ENCODE measurements at regions not wholly inside any gene's neighbourhood (a gene's known extent, or its start where the extent isn't known, plus 50 kb on each side); places are given as distances from the start of the nearest gene placed in this dataset.

- TF ChIP-seq REST (IDR thresholded peaks at IDR 0.05; ENCODE audit: low read depth), result no peak
These were observed 719.7 kb upstream of the MARCKS start (continued) for GRCh38 chr6:113137426-113137825.

GRCh38 chr6:113140721-113141120 lies 716.4 kb upstream of the MARCKS start:
- Histone ChIP-seq H3K9me2 (ENCODE audit: insufficient read depth) (no peaks in the 10 kb centered on the region), H3K4me2 (ENCODE audit: low read length) (no peak overlapping the region), H3K27me3 (ENCODE audit: insufficient read depth, low read length) (no peaks in the 10 kb centered on the region), H2AFZ (ENCODE audit: low read depth, low read length, poor library complexity, severe bottlenecking) (no peak overlapping the region), H3K36me3 (ENCODE audit: control insufficient read depth in 1 of 2, insufficient read depth in 2 of 2, low read length in 2 of 2) (no peaks in the 10 kb centered on the region), H3K4me1 (ENCODE audit: control insufficient read depth in 1 of 2, insufficient read depth in 2 of 2, low read length in 2 of 2) (no peaks in the 10 kb centered on the region), H3K9ac (ENCODE audit: low read length) (no peak overlapping the region), H3K27ac (ENCODE audit: low read depth, low read length) (no peak overlapping the region), H3K4me3 (replicated peaks in 1 of 2; ENCODE audit: low read depth in 1 of 2, low read length in 2 of 2) (no peak overlapping the region), H4K20me1 (ENCODE audit: insufficient read depth) (no peaks in the 10 kb centered on the region), H3K9me3 (ENCODE audit: control insufficient read depth in 1 of 2, insufficient read depth in 1 of 2, low read depth in 1 of 2, low read length in 2 of 2) (no peaks in the 10 kb centered on the region), H3K79me2 (ENCODE audit: insufficient read depth, low read length) (no peaks in the 10 kb centered on the region)
- ATAC-seq (no peak), DNase-seq (ENCODE audit: low read depth, low spot score) (no peak)
- intact Hi-C loops (cut with micrococcal nuclease), result no loop called here
- CTCF ChIA-PET, result no interaction called here
- RAD21 ChIA-PET (ENCODE audit: low non-redundant PET in 1 of 2, low total read pairs in 2 of 2, uncharacterized antibody in 2 of 2, unreplicated experiment in 2 of 2), result no interaction called here
- POLR2A ChIA-PET, result no interaction called here
- TF ChIP-seq TCF7L2 (IDR thresholded peaks at IDR 0.05; ENCODE audit: borderline replicate concordance, extremely low read depth, insufficient read depth, insufficient read length) (no peak), REST (IDR thresholded peaks at IDR 0.05; ENCODE audit: low read depth) (no peak), CBX3 (IDR thresholded peaks at IDR 0.05; ENCODE audit: low read depth) (no peak), YY1 (IDR thresholded peaks at IDR 0.05; ENCODE audit: extremely low read depth, insufficient replicate concordance, low read depth, low read length) (no peak), FOSL1 (IDR thresholded peaks at IDR 0.05; ENCODE audit: low read depth) (no peak), EGR1 (IDR thresholded peaks at IDR 0.05; ENCODE audit: low read depth) (no peak), ZNF274 (IDR thresholded peaks at IDR 0.05; ENCODE audit: low read depth, low read length) (no peak), CTCF (IDR thresholded peaks at IDR 0.05 in 2 of 3, conservative IDR thresholded peaks at IDR 0.05 in 1 of 3; ENCODE audit: borderline replicate concordance in 1 of 3, insufficient read depth in 1 of 3, low read depth in 2 of 3, low read length in 2 of 3) (no peak)
- BruUV-seq (replicated peaks), result no TSS peak
